ENCODE measurements at regions not wholly inside any gene's neighbourhood (a gene's known extent, or its start where the extent isn't known, plus 50 kb on each side); places are given as distances from the start of the nearest gene placed in this dataset.
"Not testable (repeated sequence)": the region's sequence is repeated elsewhere in the genome, so short reads cannot be mapped to it uniquely, and the experiment has no call there.

- no peak for DNase-seq
Measured at GRCh38 chr2:63740943-63741342, 100.8 kb upstream of the UGP2 start.

GRCh38 chr2:63741884-63742579 is 99.7 kb upstream of the UGP2 start:
- no peak for DNase-seq

- DNase-seq: no peak
Measured at GRCh38 chr2:63742580-63742976, 99.1 kb upstream of the UGP2 start.

GRCh38 chr2:63743170-63743981 is 98.3 kb upstream of the UGP2 start:
- no peak for DNase-seq

- DNase-seq: no peak
Measured at GRCh38 chr2:63743982-63744966, 97.4 kb upstream of the UGP2 start.

GRCh38 chr2:63746548-63746947 is 95.1 kb upstream of the UGP2 start:
- DNase-seq: not testable (repeated sequence)

- DNase-seq: no peak
Measured at GRCh38 chr2:63751901-63752300, 89.8 kb upstream of the UGP2 start.

GRCh38 chr2:63755216-63755615 is 86.5 kb upstream of the UGP2 start:
- DNase-seq: no peak

GRCh38 chr2:63755965-63756364 is 85.7 kb upstream of the UGP2 start:
- DNase-seq: no peak

GRCh38 chr2:63763391-63763941 is 78.2 kb upstream of the UGP2 start:
- DNase-seq: peak; percentile 16

- no peak for DNase-seq
Measured at GRCh38 chr2:63764630-63765029, 77.1 kb upstream of the UGP2 start.

GRCh38 chr2:63765117-63765516 is 76.6 kb upstream of the UGP2 start:
- DNase-seq: no peak

- DNase-seq: no peak
Measured at GRCh38 chr2:63767307-63767706, 74.4 kb upstream of the UGP2 start.

GRCh38 chr2:63768051-63768450 is 73.6 kb upstream of the UGP2 start:
- DNase-seq: no peak

GRCh38 chr2:63769915-63770314 is 71.8 kb upstream of the UGP2 start:
- no peak for DNase-seq

- DNase-seq: no peak
Measured at GRCh38 chr2:63772061-63772460, 69.6 kb upstream of the UGP2 start.

GRCh38 chr2:63775191-63775590 is 66.5 kb upstream of the UGP2 start:
- DNase-seq: no peak

- no peak for DNase-seq
Measured at GRCh38 chr2:63776382-63776781, 65.3 kb upstream of the UGP2 start.

- DNase-seq: no peak
Measured at GRCh38 chr2:63777816-63778215, 63.9 kb upstream of the UGP2 start.

- no peak for DNase-seq
Measured at GRCh38 chr2:63778391-63778790, 63.3 kb upstream of the UGP2 start.

- DNase-seq: no peak
Measured at GRCh38 chr2:63780518-63781155, 61.1 kb upstream of the UGP2 start.

- no peak for DNase-seq
Measured at GRCh38 chr2:63784461-63784860, 57.2 kb upstream of the UGP2 start.

All from NCI-H2171 (cell line).